ENCODE measurements at regions not wholly inside any gene's neighbourhood (a gene's known extent, or its start where the extent isn't known, plus 50 kb on each side); places are given as distances from the start of the nearest gene placed in this dataset.

DNA sequence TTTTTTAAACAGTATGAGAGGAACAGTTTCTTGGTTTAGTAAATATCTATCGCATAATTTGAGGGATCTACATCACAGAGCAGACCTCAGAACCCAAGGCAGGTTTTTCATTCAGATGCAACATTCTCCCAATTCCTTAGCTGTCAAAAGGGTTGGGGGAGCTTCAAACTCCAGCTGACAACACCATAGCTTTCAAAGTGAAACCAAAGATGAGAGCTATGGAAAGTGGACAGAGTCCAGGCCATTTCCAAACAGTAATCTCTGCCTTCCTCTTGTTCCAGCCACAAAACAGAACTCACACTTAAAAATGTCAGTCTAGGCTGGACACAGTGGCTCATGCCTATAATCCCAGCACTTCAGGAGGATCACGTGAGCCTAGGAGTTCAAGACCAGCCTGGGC, 87.8 kb downstream of the SPRING1 start:
- Histone ChIP-seq H3K27me3 (no peaks in the 10 kb centered on the region), H4K20me1 (ENCODE audit: insufficient read depth, poor library complexity, severe bottlenecking) (no peaks in the 10 kb centered on the region), H3K27ac (no peak overlapping the region), H3K36me3 (replicated peaks; ENCODE audit: insufficient read depth, low read depth) (no peaks in the 10 kb centered on the region), H3K4me2 (no peak overlapping the region), H3K4me3 (no peak overlapping the region), H3K9me2 (replicated peaks; ENCODE audit: insufficient read depth) (no peaks in the 10 kb centered on the region), H3K4me1 (ENCODE audit: insufficient read depth) (no peaks in the 10 kb centered on the region), H2AFZ (no peak overlapping the region), H3K79me2 (no peaks in the 10 kb centered on the region), H3K9me3 (ENCODE audit: low read depth) (no peaks in the 10 kb centered on the region)
- 88% methylated on average over 2 of the region's 2 CpGs for WGBS (ENCODE audit: low lambda C conversion rate, missing lambda C conversion rate)
- no peak for DNase-seq (ENCODE audit: low spot score)
- no peak for TF ChIP-seq EZH2 (IDR thresholded peaks at IDR 0.05; ENCODE audit: borderline replicate concordance)
- TF ChIP-seq, protein P1, sequence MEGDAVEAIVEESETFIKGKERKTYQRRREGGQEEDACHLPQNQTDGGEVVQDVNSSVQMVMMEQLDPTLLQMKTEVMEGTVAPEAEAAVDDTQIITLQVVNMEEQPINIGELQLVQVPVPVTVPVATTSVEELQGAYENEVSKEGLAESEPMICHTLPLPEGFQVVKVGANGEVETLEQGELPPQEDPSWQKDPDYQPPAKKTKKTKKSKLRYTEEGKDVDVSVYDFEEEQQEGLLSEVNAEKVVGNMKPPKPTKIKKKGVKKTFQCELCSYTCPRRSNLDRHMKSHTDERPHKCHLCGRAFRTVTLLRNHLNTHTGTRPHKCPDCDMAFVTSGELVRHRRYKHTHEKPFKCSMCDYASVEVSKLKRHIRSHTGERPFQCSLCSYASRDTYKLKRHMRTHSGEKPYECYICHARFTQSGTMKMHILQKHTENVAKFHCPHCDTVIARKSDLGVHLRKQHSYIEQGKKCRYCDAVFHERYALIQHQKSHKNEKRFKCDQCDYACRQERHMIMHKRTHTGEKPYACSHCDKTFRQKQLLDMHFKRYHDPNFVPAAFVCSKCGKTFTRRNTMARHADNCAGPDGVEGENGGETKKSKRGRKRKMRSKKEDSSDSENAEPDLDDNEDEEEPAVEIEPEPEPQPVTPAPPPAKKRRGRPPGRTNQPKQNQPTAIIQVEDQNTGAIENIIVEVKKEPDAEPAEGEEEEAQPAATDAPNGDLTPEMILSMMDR (IDR thresholded peaks at IDR 0.05; ENCODE audit: poor library complexity): no peak
- no peak for TF ChIP-seq EZH2phosphoT487 (IDR thresholded peaks at IDR 0.05; ENCODE audit: low read depth, severe bottlenecking, unreplicated experiment)

DNA sequence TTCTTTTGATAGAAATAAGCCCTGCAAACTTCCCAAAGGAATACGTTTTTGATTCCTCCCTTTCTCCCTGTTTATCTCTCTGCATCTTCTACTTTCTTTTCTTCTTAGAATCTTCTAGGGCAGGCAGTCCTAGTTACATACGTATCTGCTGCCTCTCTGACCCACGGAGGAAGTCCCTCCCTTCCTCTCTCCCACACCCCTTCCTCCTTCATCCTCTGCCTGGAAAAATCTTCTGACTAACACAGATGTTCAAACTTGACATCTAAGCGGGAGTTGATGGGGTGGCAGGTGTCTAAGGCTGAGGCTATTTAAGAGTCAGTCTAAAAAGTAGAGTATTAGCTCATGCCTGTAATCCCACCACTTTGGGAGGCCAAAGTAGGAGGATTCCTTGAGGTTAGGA, 88.6 kb downstream of the MAP1LC3B2 start:
- Histone ChIP-seq H3K4me3 (no peak overlapping the region), H3K9me3 (ENCODE audit: low read depth) (no peaks in the 10 kb centered on the region), H3K27ac (no peak overlapping the region), H3K27me3 (no peaks in the 10 kb centered on the region), H3K79me2 (no peaks in the 10 kb centered on the region), H3K9me2 (replicated peaks; ENCODE audit: insufficient read depth) (no peaks in the 10 kb centered on the region), H3K4me2 (no peak overlapping the region), H3K4me1 (ENCODE audit: insufficient read depth) (no peaks in the 10 kb centered on the region), H3K36me3 (replicated peaks; ENCODE audit: insufficient read depth, low read depth) (no peaks in the 10 kb centered on the region), H4K20me1 (ENCODE audit: insufficient read depth, poor library complexity, severe bottlenecking) (no peaks in the 10 kb centered on the region), H2AFZ (no peak overlapping the region)
- TF ChIP-seq EZH2 (IDR thresholded peaks at IDR 0.05; ENCODE audit: borderline replicate concordance) (no peak), EZH2phosphoT487 (IDR thresholded peaks at IDR 0.05; ENCODE audit: low read depth, severe bottlenecking, unreplicated experiment) (no peak)
- TF ChIP-seq, protein P1 (IDR thresholded peaks at IDR 0.05; ENCODE audit: poor library complexity): no peak
- no peak for DNase-seq (ENCODE audit: low spot score)
- WGBS (ENCODE audit: low lambda C conversion rate, missing lambda C conversion rate): 71% methylated on average over 4 of the region's 4 CpGs

DNA sequence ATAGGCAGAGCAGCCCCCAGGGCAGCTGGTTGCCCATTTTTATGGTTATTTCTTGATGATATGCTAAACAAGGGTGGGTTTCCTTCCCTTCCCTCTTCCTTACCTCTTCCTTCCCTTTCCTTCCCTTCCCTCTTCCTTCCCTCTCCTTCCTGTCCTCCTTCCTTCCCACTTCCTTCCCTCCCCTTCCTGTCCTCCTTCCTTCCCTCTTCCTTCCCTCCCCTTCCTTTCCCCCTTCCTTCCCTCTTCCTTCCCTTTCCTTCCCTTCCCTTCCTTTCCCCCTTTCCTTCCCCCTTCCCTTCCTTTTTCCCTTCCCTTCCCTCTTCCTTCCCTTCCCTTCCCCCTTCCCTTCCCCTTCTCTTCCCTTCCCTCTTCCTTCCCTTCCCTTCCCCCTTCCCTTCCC, 87.7 kb downstream of the MAP1LC3B2 start:
- Histone ChIP-seq H4K20me1 (ENCODE audit: insufficient read depth, poor library complexity, severe bottlenecking) (no peaks in the 10 kb centered on the region), H3K27ac (no peak overlapping the region), H3K4me3 (no peak overlapping the region), H3K4me2 (no peak overlapping the region), H3K36me3 (replicated peaks; ENCODE audit: insufficient read depth, low read depth) (no peaks in the 10 kb centered on the region), H3K27me3 (no peaks in the 10 kb centered on the region), H3K9me3 (ENCODE audit: low read depth) (no peaks in the 10 kb centered on the region), H2AFZ (no peak overlapping the region), H3K79me2 (no peaks in the 10 kb centered on the region), H3K4me1 (ENCODE audit: insufficient read depth) (no peaks in the 10 kb centered on the region), H3K9me2 (replicated peaks; ENCODE audit: insufficient read depth) (no peaks in the 10 kb centered on the region)
- TF ChIP-seq EZH2phosphoT487 (IDR thresholded peaks at IDR 0.05; ENCODE audit: low read depth, severe bottlenecking, unreplicated experiment) (no peak), EZH2 (IDR thresholded peaks at IDR 0.05; ENCODE audit: borderline replicate concordance) (no peak)
- TF ChIP-seq, protein P1 (IDR thresholded peaks at IDR 0.05; ENCODE audit: poor library complexity): no peak
- DNase-seq (ENCODE audit: low spot score): no peak

DNA sequence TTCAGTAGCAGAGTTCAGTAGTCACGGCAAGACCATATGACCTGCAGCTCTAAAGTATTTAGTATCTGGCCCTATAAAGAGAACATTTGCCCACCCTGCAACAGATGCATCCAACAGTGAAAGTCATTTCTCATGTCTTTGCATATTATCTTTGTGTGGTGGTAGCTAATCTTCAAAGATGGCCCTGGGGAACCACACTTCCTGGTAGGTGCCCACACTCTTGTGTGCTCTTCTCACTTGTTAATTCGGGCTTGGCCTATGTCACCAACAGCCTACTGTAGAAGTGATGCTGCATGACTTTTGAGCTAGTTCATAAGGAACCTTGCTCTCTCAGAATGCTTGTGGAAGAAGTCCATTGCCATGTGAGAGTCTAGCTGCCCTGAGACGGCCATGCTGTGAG, 85.6 kb downstream of the MAP1LC3B2 start:
- Histone ChIP-seq H3K9me3 (ENCODE audit: low read depth) (no peaks in the 10 kb centered on the region), H3K4me2 (no peak overlapping the region), H3K79me2 (no peaks in the 10 kb centered on the region), H3K27me3 (no peaks in the 10 kb centered on the region), H3K4me3 (no peak overlapping the region), H3K9me2 (replicated peaks; ENCODE audit: insufficient read depth) (no peaks in the 10 kb centered on the region), H3K36me3 (replicated peaks; ENCODE audit: insufficient read depth, low read depth) (no peaks in the 10 kb centered on the region), H3K27ac (no peak overlapping the region), H2AFZ (no peak overlapping the region), H4K20me1 (ENCODE audit: insufficient read depth, poor library complexity, severe bottlenecking) (no peaks in the 10 kb centered on the region), H3K4me1 (ENCODE audit: insufficient read depth) (peaks cover 4% of the 10 kb centered on the region)
- no peak for DNase-seq (ENCODE audit: low spot score)
- TF ChIP-seq, protein P1 (IDR thresholded peaks at IDR 0.05; ENCODE audit: poor library complexity): no peak
- no peak for TF ChIP-seq EZH2phosphoT487 (IDR thresholded peaks at IDR 0.05; ENCODE audit: low read depth, severe bottlenecking, unreplicated experiment)
- TF ChIP-seq EZH2 (IDR thresholded peaks at IDR 0.05; ENCODE audit: borderline replicate concordance): no peak
- WGBS (ENCODE audit: low lambda C conversion rate, missing lambda C conversion rate): 96% methylated on average over 3 of the region's 3 CpGs

All from hepatocyte (in vitro differentiated cells).